Activated CD4-positive, alpha-beta T cell treated with anti-CD3 and anti-CD28 coated beads, Interleukin-2, amount 10 ng/mL, durations not matched to agents 24 days and 14 days (primary cell): ENCODE measurements at regions not wholly inside any gene's neighbourhood (a gene's known extent, or its start where the extent isn't known, plus 50 kb on each side); places are given as distances from the start of the nearest gene placed in this dataset.

Source experiments
- DNase-seq: peaks from one replicate; pipeline ENCODE4 v3.0.0; 2022
- H3K27ac Mint-ChIP-seq: one replicate; pipeline ENCODE4 v1.8.0; 2022; ENCODE audit warnings: mild to moderate bottlenecking, mixed read lengths
- H3K27me3 Mint-ChIP-seq: one replicate; pipeline ENCODE4 v1.8.0; 2022; ENCODE audit warnings: mixed read lengths
- H3K36me3 Mint-ChIP-seq: one replicate; pipeline ENCODE4 v1.8.0; 2022; ENCODE audit warnings: low read depth, mild to moderate bottlenecking, mixed read lengths
- H3K4me1 Mint-ChIP-seq: one replicate; pipeline ENCODE4 v1.8.0; 2021; ENCODE audit warnings: mixed read lengths
- H3K4me3 Mint-ChIP-seq: one replicate; pipeline ENCODE4 v1.8.0; 2022; ENCODE audit warnings: mild to moderate bottlenecking, moderate library complexity, mixed read lengths
- H3K9me3 Mint-ChIP-seq: one replicate; pipeline ENCODE4 v1.8.0; 2021; ENCODE audit warnings: mixed read lengths
- intact Hi-C: fragments of 100-400 bp; cut with micrococcal nuclease; formaldehyde crosslinking; loops from one replicate; pipeline ENCODE4 v1.15.1; 2023

- Mint-ChIP-seq H3K4me1 (no peaks in the 10 kb centered on the region), H3K4me3 (no peak overlapping the region), H3K36me3 (no peaks in the 10 kb centered on the region), H3K9me3 (peaks cover 12% of the 10 kb centered on the region), H3K27ac (no peak overlapping the region), H3K27me3 (no peaks in the 10 kb centered on the region)
- no peak for DNase-seq
- intact Hi-C loops = no loop called here
Measured at GRCh38 chr7:52925332-52925731, 110.1 kb upstream of the POM121L12 start.

- no peak for DNase-seq
- Mint-ChIP-seq H3K27ac (no peak overlapping the region), H3K36me3 (no peaks in the 10 kb centered on the region), H3K9me3 (peaks cover 12% of the 10 kb centered on the region), H3K4me1 (no peaks in the 10 kb centered on the region), H3K27me3 (no peaks in the 10 kb centered on the region), H3K4me3 (no peak overlapping the region)
- intact Hi-C loops = no loop called here
Measured at GRCh38 chr7:52920977-52921376, 114.5 kb upstream of the POM121L12 start.

- Mint-ChIP-seq H3K27me3 (no peaks in the 10 kb centered on the region), H3K36me3 (no peaks in the 10 kb centered on the region), H3K27ac (no peak overlapping the region), H3K4me3 (no peak overlapping the region), H3K4me1 (no peaks in the 10 kb centered on the region), H3K9me3 (peaks cover 17% of the 10 kb centered on the region)
- intact Hi-C loops = no loop called here
- no peak for DNase-seq
Measured at GRCh38 chr7:52917982-52918578, 117.4 kb upstream of the POM121L12 start.

GRCh38 chr7:52911795-52912194 is 123.6 kb upstream of the POM121L12 start:
- Mint-ChIP-seq H3K9me3 (peaks cover 9% of the 10 kb centered on the region), H3K27ac (no peak overlapping the region), H3K4me3 (no peak overlapping the region), H3K36me3 (no peaks in the 10 kb centered on the region), H3K27me3 (no peaks in the 10 kb centered on the region), H3K4me1 (no peaks in the 10 kb centered on the region)
- intact Hi-C loops = no loop called here
- no peak for DNase-seq

GRCh38 chr7:52911326-52911725 is 124.1 kb upstream of the POM121L12 start:
- H3K27me3 Mint-ChIP-seq = no peaks in the 10 kb centered on the region
- H3K9me3 Mint-ChIP-seq = peaks cover 9% of the 10 kb centered on the region
- intact Hi-C loops = no loop called here
- no peak for DNase-seq
- H3K36me3 Mint-ChIP-seq = no peaks in the 10 kb centered on the region
- H3K4me1 Mint-ChIP-seq = no peaks in the 10 kb centered on the region
- no peak overlapping the region for H3K4me3 Mint-ChIP-seq
- H3K27ac Mint-ChIP-seq = no peak overlapping the region

- Mint-ChIP-seq H3K9me3 (peaks cover 9% of the 10 kb centered on the region), H3K36me3 (no peaks in the 10 kb centered on the region), H3K27ac (no peak overlapping the region), H3K4me1 (no peaks in the 10 kb centered on the region), H3K4me3 (no peak overlapping the region), H3K27me3 (no peaks in the 10 kb centered on the region)
- DNase-seq = no peak
- intact Hi-C loops = no loop called here
Measured at GRCh38 chr7:52909935-52910334, 125.5 kb upstream of the POM121L12 start.

GRCh38 chr7:52909131-52909530 is 126.3 kb upstream of the POM121L12 start:
- Mint-ChIP-seq H3K4me1 (no peaks in the 10 kb centered on the region), H3K9me3 (peaks cover 4% of the 10 kb centered on the region), H3K27me3 (no peaks in the 10 kb centered on the region), H3K4me3 (no peak overlapping the region), H3K36me3 (no peaks in the 10 kb centered on the region), H3K27ac (no peak overlapping the region)
- DNase-seq = no peak
- intact Hi-C loops = no loop called here

GRCh38 chr7:52897713-52898112 is 137.7 kb upstream of the POM121L12 start:
- DNase-seq = no peak
- H3K4me3 Mint-ChIP-seq = no peak overlapping the region
- no peak overlapping the region for H3K27ac Mint-ChIP-seq
- intact Hi-C loops = no loop called here
- no peaks in the 10 kb centered on the region for H3K27me3 Mint-ChIP-seq
- H3K9me3 Mint-ChIP-seq = peaks cover 13% of the 10 kb centered on the region
- H3K4me1 Mint-ChIP-seq = no peaks in the 10 kb centered on the region
- H3K36me3 Mint-ChIP-seq = no peaks in the 10 kb centered on the region

- Mint-ChIP-seq H3K4me1 (no peaks in the 10 kb centered on the region), H3K27me3 (no peaks in the 10 kb centered on the region), H3K4me3 (no peak overlapping the region), H3K27ac (no peak overlapping the region), H3K36me3 (no peaks in the 10 kb centered on the region), H3K9me3 (peaks cover 12% of the 10 kb centered on the region)
- no peak for DNase-seq
- intact Hi-C loops = no loop called here
Measured at GRCh38 chr7:52897288-52897687, 138.1 kb upstream of the POM121L12 start.

- Mint-ChIP-seq H3K9me3 (peaks cover 14% of the 10 kb centered on the region), H3K4me3 (no peak overlapping the region), H3K36me3 (no peaks in the 10 kb centered on the region), H3K4me1 (no peaks in the 10 kb centered on the region), H3K27ac (no peak overlapping the region), H3K27me3 (no peaks in the 10 kb centered on the region)
- intact Hi-C loops = no loop called here
- DNase-seq = no peak
Measured at GRCh38 chr7:52877240-52877639, 158.2 kb upstream of the POM121L12 start.

GRCh38 chr7:52876402-52876801 is 159.0 kb upstream of the POM121L12 start:
- Mint-ChIP-seq H3K27me3 (no peaks in the 10 kb centered on the region), H3K4me1 (no peaks in the 10 kb centered on the region)

GRCh38 chr7:52863652-52864051 is 171.8 kb upstream of the POM121L12 start:
- Mint-ChIP-seq H3K9me3 (peaks cover 11% of the 10 kb centered on the region), H3K27me3 (no peaks in the 10 kb centered on the region), H3K4me3 (no peak overlapping the region), H3K4me1 (no peaks in the 10 kb centered on the region), H3K36me3 (no peaks in the 10 kb centered on the region), H3K27ac (no peak overlapping the region)
- intact Hi-C loops = no loop called here
- DNase-seq = no peak

More at GRCh38 chr7:52876402-52876801, 159.0 kb upstream of the POM121L12 start:
- Mint-ChIP-seq H3K27ac (no peak overlapping the region), H3K9me3 (peaks cover 14% of the 10 kb centered on the region), H3K4me3 (no peak overlapping the region), H3K36me3 (no peaks in the 10 kb centered on the region)
- intact Hi-C loops = no loop called here
- DNase-seq = no peak

- peaks cover 5% of the 10 kb centered on the region for H3K9me3 Mint-ChIP-seq
- no peaks in the 10 kb centered on the region for H3K27me3 Mint-ChIP-seq
- H3K4me1 Mint-ChIP-seq = no peaks in the 10 kb centered on the region
- intact Hi-C loops = no loop called here
- no peak for DNase-seq
- H3K4me3 Mint-ChIP-seq = no peak overlapping the region
- no peaks in the 10 kb centered on the region for H3K36me3 Mint-ChIP-seq
- H3K27ac Mint-ChIP-seq = no peak overlapping the region
Measured at GRCh38 chr7:52862321-52862720, 173.1 kb upstream of the POM121L12 start.

- H3K36me3 Mint-ChIP-seq = no peaks in the 10 kb centered on the region
- H3K27me3 Mint-ChIP-seq = no peaks in the 10 kb centered on the region
- intact Hi-C loops = loop anchor here (10.0 kb wide), 1 partner anchor 73 kb away; no protein-coding TSS in a partner anchor
- H3K4me3 Mint-ChIP-seq = no peak overlapping the region
- no peak overlapping the region for H3K27ac Mint-ChIP-seq
- H3K4me1 Mint-ChIP-seq = no peaks in the 10 kb centered on the region
- peaks cover 6% of the 10 kb centered on the region for H3K9me3 Mint-ChIP-seq
- DNase-seq = no peak
Measured at GRCh38 chr7:52857367-52857766, 178.1 kb upstream of the POM121L12 start.

GRCh38 chr7:52854681-52855080 is 180.8 kb upstream of the POM121L12 start:
- Mint-ChIP-seq H3K9me3 (peaks cover 6% of the 10 kb centered on the region), H3K27ac (no peak overlapping the region), H3K4me3 (no peak overlapping the region), H3K27me3 (no peaks in the 10 kb centered on the region), H3K36me3 (no peaks in the 10 kb centered on the region), H3K4me1 (no peaks in the 10 kb centered on the region)
- DNase-seq = no peak
- intact Hi-C loops = loop anchor here (10.0 kb wide), 1 partner anchor 70 kb away; no protein-coding TSS in a partner anchor
